ENCODE measurements at regions not wholly inside any gene's neighbourhood (a gene's known extent, or its start where the extent isn't known, plus 50 kb on each side); places are given as distances from the start of the nearest gene placed in this dataset.

- TF ChIP-seq, protein P1, sequence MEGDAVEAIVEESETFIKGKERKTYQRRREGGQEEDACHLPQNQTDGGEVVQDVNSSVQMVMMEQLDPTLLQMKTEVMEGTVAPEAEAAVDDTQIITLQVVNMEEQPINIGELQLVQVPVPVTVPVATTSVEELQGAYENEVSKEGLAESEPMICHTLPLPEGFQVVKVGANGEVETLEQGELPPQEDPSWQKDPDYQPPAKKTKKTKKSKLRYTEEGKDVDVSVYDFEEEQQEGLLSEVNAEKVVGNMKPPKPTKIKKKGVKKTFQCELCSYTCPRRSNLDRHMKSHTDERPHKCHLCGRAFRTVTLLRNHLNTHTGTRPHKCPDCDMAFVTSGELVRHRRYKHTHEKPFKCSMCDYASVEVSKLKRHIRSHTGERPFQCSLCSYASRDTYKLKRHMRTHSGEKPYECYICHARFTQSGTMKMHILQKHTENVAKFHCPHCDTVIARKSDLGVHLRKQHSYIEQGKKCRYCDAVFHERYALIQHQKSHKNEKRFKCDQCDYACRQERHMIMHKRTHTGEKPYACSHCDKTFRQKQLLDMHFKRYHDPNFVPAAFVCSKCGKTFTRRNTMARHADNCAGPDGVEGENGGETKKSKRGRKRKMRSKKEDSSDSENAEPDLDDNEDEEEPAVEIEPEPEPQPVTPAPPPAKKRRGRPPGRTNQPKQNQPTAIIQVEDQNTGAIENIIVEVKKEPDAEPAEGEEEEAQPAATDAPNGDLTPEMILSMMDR (IDR thresholded peaks at IDR 0.05) = no peak
- no peak for TF ChIP-seq POLR2A (IDR thresholded peaks at IDR 0.05)
Measured at GRCh38 chr3:21163956-21164355, 587.1 kb downstream of the ZNF385D start.

Measured in Peyer's patch (tissue), 4 donors.